WTC11 (cell line): ENCODE measurements at regions not wholly inside any gene's neighbourhood (a gene's known extent, or its start where the extent isn't known, plus 50 kb on each side); places are given as distances from the start of the nearest gene placed in this dataset.

Experiments
- ATAC-seq: fragments of 200-7000 bp; cut with Tn5 transposase; 2 replicates; pipeline ENCODE4 v1.10.0; 2021; ENCODE audit warnings: mild to moderate bottlenecking, moderate library complexity
- CTCF ChIA-PET: fragments of 300-600 bp; sonication (Branson Sonifier 250); formaldehyde crosslinking; loops from one replicate; lab custom pipeline; 2021; ENCODE audit warnings: antibody characterized with exemption; lab: Charles Lee
- POLR2A ChIA-PET: fragments of 350-600 bp; sonication (Branson Sonifier 250); formaldehyde crosslinking; loops from one replicate; lab custom pipeline; 2021; ENCODE audit warnings: antibody characterized with exemption; lab: Charles Lee
- DNase-seq: peaks from one replicate; pipeline ENCODE4 v3.0.0; 2021; ENCODE audit warnings: low spot score
- H3K27ac Mint-ChIP-seq: 2 replicates; pipeline ENCODE4 v1.8.0; 2021; ENCODE audit warnings: mixed read lengths
- H3K27me3 Mint-ChIP-seq: 2 replicates; pipeline ENCODE4 v1.8.0; 2021; ENCODE audit warnings: low read depth, mild to moderate bottlenecking, moderate library complexity, mixed read lengths
- H3K36me3 Mint-ChIP-seq: 2 replicates; pipeline ENCODE4 v1.8.0; 2021; ENCODE audit warnings: mixed read lengths
- H3K4me1 Mint-ChIP-seq: 2 replicates; pipeline ENCODE4 v1.8.0; 2022; ENCODE audit warnings: mixed read lengths
- H3K4me3 Mint-ChIP-seq: 2 replicates; pipeline ENCODE4 v1.8.0; 2021; ENCODE audit warnings: mild to moderate bottlenecking, moderate library complexity, mixed read lengths
- H3K9me3 Mint-ChIP-seq: 2 replicates; pipeline ENCODE4 v1.8.0; 2021; ENCODE audit warnings: mixed read lengths
- ATF6 ChIP-seq: sonication (generic); formaldehyde crosslinking; IDR thresholded peaks from 2 replicates; pipeline ENCODE4 v1.8.1; 2023; ENCODE audit warnings: mild to moderate bottlenecking, missing genetic modification reagents
- E2F5 ChIP-seq: sonication (generic); formaldehyde crosslinking; IDR thresholded peaks from 2 replicates; pipeline ENCODE4 v1.8.1; 2022; ENCODE audit warnings: mild to moderate bottlenecking, moderate library complexity, missing genetic modification reagents
- ELF4 ChIP-seq: sonication (generic); formaldehyde crosslinking; IDR thresholded peaks from 2 replicates; pipeline ENCODE4 v1.8.1; 2022; ENCODE audit warnings: low read depth, mild to moderate bottlenecking, moderate library complexity, missing genetic modification reagents
- GABPB1 ChIP-seq: sonication (generic); formaldehyde crosslinking; IDR thresholded peaks from 2 replicates; pipeline ENCODE4 v1.8.1; 2023; ENCODE audit warnings: mild to moderate bottlenecking, missing genetic modification reagents
- GRHL2 ChIP-seq: fragments of 250-450 bp; sonication (Bioruptor Pico); IDR thresholded peaks from 2 replicates; pipeline ENCODE4 v1.8.0; 2022; ENCODE audit warnings: mild to moderate bottlenecking, moderate library complexity; ENCODE audit not compliant: insufficient replicate concordance, severe bottlenecking
- KAT7 ChIP-seq: sonication (generic); formaldehyde crosslinking; IDR thresholded peaks from 2 replicates; pipeline ENCODE4 v1.8.1; 2023; ENCODE audit warnings: missing genetic modification reagents, mild to moderate bottlenecking, borderline replicate concordance
- MAX ChIP-seq: sonication (generic); formaldehyde crosslinking; IDR thresholded peaks from 2 replicates; pipeline ENCODE4 v1.8.0; 2022; ENCODE audit warnings: mild to moderate bottlenecking, missing genetic modification reagents
- MLX ChIP-seq: sonication (generic); formaldehyde crosslinking; IDR thresholded peaks from 2 replicates; pipeline ENCODE4 v1.8.1; 2023; ENCODE audit warnings: mild to moderate bottlenecking, missing genetic modification reagents, moderate library complexity
- MXD4 ChIP-seq: fragments of 250-450 bp; sonication (Bioruptor Pico); IDR thresholded peaks from 2 replicates; pipeline ENCODE4 v1.8.0; 2021; ENCODE audit warnings: mild to moderate bottlenecking, moderate library complexity, borderline replicate concordance
- NR2C2 ChIP-seq: sonication (generic); formaldehyde crosslinking; IDR thresholded peaks from 2 replicates; pipeline ENCODE4 v1.8.0; 2022; ENCODE audit warnings: mild to moderate bottlenecking, missing genetic modification reagents
- PRDM15 ChIP-seq: sonication (generic); formaldehyde crosslinking; IDR thresholded peaks from 2 replicates; pipeline ENCODE4 v1.8.0; 2022; ENCODE audit warnings: missing genetic modification reagents
- RELA ChIP-seq: sonication (generic); formaldehyde crosslinking; IDR thresholded peaks from 2 replicates; pipeline ENCODE4 v1.8.1; 2022; ENCODE audit warnings: missing genetic modification reagents, mild to moderate bottlenecking, borderline replicate concordance
- SP1 ChIP-seq: sonication (generic); formaldehyde crosslinking; conservative IDR thresholded peaks from 2 replicates; pipeline ENCODE4 v1.8.1; 2022; ENCODE audit warnings: missing genetic modification reagents
- TCF7 ChIP-seq: sonication (generic); formaldehyde crosslinking; IDR thresholded peaks from 2 replicates; pipeline ENCODE4 v1.8.0; 2022; ENCODE audit warnings: mild to moderate bottlenecking, low read depth, missing genetic modification reagents, moderate library complexity
- USF2 ChIP-seq: sonication (generic); formaldehyde crosslinking; IDR thresholded peaks from 2 replicates; pipeline ENCODE4 v1.8.1; 2023; ENCODE audit warnings: mild to moderate bottlenecking, missing genetic modification reagents, moderate library complexity
- ZBTB21 ChIP-seq: sonication (generic); formaldehyde crosslinking; IDR thresholded peaks from 2 replicates; pipeline ENCODE4 v1.8.1; 2023; ENCODE audit warnings: mild to moderate bottlenecking, missing genetic modification reagents, borderline replicate concordance
- ZNF121 ChIP-seq: sonication (generic); formaldehyde crosslinking; IDR thresholded peaks from 2 replicates; pipeline ENCODE4 v1.8.0; 2023; ENCODE audit warnings: missing genetic modification reagents
- ZNF232 ChIP-seq: sonication (generic); formaldehyde crosslinking; IDR thresholded peaks from 2 replicates; pipeline ENCODE4 v1.8.0; 2022; ENCODE audit warnings: mild to moderate bottlenecking, missing genetic modification reagents
- ZNF512 ChIP-seq: sonication (generic); formaldehyde crosslinking; IDR thresholded peaks from 2 replicates; pipeline ENCODE4 v1.8.1; 2022; ENCODE audit warnings: missing genetic modification reagents, borderline replicate concordance

GRCh38 chr11:109554951-109555350 is 133.0 kb downstream of the C11orf87 start:
- POLR2A ChIA-PET: no interaction called here
- DNase-seq: no peak
- no peak for ATAC-seq
- TF ChIP-seq ELF4 (CRISPR knock-in tag) (no peak), MXD4 (CRISPR knock-in tag) (no peak), MAX (CRISPR knock-in tag) (no peak), KAT7 (CRISPR knock-in tag) (no peak), NR2C2 (CRISPR knock-in tag) (no peak), USF2 (no peak), SP1 (CRISPR knock-in tag) (no peak), MLX (CRISPR knock-in tag) (no peak), ATF6 (CRISPR knock-in tag) (no peak)
- Mint-ChIP-seq H3K27ac (no peak overlapping the region), H3K4me1 (no peaks in the 10 kb centered on the region), H3K9me3 (peaks cover 15% of the 10 kb centered on the region), H3K4me3 (no peak overlapping the region), H3K27me3 (no peaks in the 10 kb centered on the region), H3K36me3 (no peaks in the 10 kb centered on the region)
- CTCF ChIA-PET: no interaction called here

GRCh38 chr11:109564241-109564640 is 142.3 kb downstream of the C11orf87 start:
- Mint-ChIP-seq H3K4me1 (no peaks in the 10 kb centered on the region), H3K27me3 (no peaks in the 10 kb centered on the region), H3K9me3 (peaks cover 3% of the 10 kb centered on the region; the same call in 1 of the 2 replicates), H3K36me3 (no peaks in the 10 kb centered on the region), H3K4me3 (no peak overlapping the region), H3K27ac (no peak overlapping the region)
- TF ChIP-seq RELA (CRISPR knock-in tag): no peak
- TF ChIP-seq GRHL2 (CRISPR knock-in tag): no peak
- no peak for TF ChIP-seq PRDM15 (CRISPR knock-in tag)
- TF ChIP-seq MLX (CRISPR knock-in tag): no peak
- no peak for TF ChIP-seq ZNF121 (CRISPR knock-in tag)
- TF ChIP-seq SP1 (CRISPR knock-in tag): no peak
- TF ChIP-seq GABPB1: no peak
- no peak for TF ChIP-seq E2F5 (CRISPR knock-in tag)
- no peak for TF ChIP-seq ZNF512 (CRISPR knock-in tag)
- TF ChIP-seq ZBTB21 (CRISPR knock-in tag): no peak
- TF ChIP-seq ZNF232 (CRISPR knock-in tag): no peak
- no peak for TF ChIP-seq TCF7 (CRISPR knock-in tag)
- ATAC-seq (no peak), DNase-seq (no peak)
- CTCF ChIA-PET: no interaction called here
- POLR2A ChIA-PET: no interaction called here
